Activated CD4-positive, alpha-beta T cell treated with anti-CD3 and anti-CD28 coated beads, Interleukin-2, amount 10 ng/mL, durations not matched to agents 24 days and 14 days (primary cell): ENCODE measurements at regions not wholly inside any gene's neighbourhood (a gene's known extent, or its start where the extent isn't known, plus 50 kb on each side); places are given as distances from the start of the nearest gene placed in this dataset.
"Not testable (repeated sequence)": the region's sequence is repeated elsewhere in the genome, so short reads cannot be mapped to it uniquely, and the experiment has no call there.

ENCODE experiments used
- DNase-seq: peaks from one replicate; pipeline ENCODE4 v3.0.0; 2022
- H3K27ac Mint-ChIP-seq: one replicate; pipeline ENCODE4 v1.8.0; 2022; ENCODE audit warnings: mild to moderate bottlenecking, mixed read lengths
- H3K27me3 Mint-ChIP-seq: one replicate; pipeline ENCODE4 v1.8.0; 2022; ENCODE audit warnings: mixed read lengths
- H3K36me3 Mint-ChIP-seq: one replicate; pipeline ENCODE4 v1.8.0; 2022; ENCODE audit warnings: low read depth, mild to moderate bottlenecking, mixed read lengths
- H3K4me1 Mint-ChIP-seq: one replicate; pipeline ENCODE4 v1.8.0; 2021; ENCODE audit warnings: mixed read lengths
- H3K4me3 Mint-ChIP-seq: one replicate; pipeline ENCODE4 v1.8.0; 2022; ENCODE audit warnings: mild to moderate bottlenecking, moderate library complexity, mixed read lengths
- H3K9me3 Mint-ChIP-seq: one replicate; pipeline ENCODE4 v1.8.0; 2021; ENCODE audit warnings: mixed read lengths
- intact Hi-C: fragments of 100-400 bp; cut with micrococcal nuclease; formaldehyde crosslinking; loops from one replicate; pipeline ENCODE4 v1.15.1; 2023

DNA sequence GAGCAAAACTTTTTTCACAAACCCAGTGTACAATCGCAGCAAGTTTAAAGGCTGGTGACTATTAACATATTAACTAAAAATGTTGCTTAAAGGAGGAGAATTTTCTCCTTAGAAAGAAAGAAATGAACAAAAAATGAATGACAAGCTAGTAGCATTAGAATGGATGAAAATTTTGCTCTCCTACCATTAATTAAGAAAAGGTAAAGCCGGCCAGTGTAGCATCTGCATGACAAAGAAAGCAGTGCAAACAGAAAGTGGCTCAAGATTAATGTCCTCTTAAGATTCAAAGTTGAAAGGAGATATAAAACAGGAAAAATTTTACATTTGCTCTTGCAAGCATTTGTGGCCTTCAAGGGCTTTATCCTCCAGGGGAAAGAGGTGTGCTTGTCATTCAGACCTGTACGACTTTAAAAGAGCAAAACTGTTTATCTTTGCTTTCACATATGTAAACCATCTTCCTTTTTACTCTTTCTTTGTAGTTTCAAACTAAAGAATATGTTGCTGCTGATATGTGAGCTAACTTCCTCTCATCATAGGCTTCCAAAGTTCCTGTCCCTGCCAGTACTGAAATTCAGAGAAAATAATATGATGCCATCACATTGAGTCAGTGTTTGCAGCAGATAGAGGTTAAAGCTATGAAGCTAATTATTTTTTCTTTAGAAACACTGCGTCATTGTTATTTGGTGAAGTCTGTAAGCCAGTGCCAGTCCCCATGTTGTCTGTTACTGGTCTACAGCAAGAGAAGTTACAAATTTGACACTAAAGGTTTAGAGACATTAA lies 439.1 kb upstream of the GRM7 start:
- H3K27ac Mint-ChIP-seq = no peak overlapping the region
- H3K27me3 Mint-ChIP-seq = no peaks in the 10 kb centered on the region
- intact Hi-C loops = no loop called here
- H3K9me3 Mint-ChIP-seq = peaks cover 9% of the 10 kb centered on the region
- no peak overlapping the region for H3K4me3 Mint-ChIP-seq
- DNase-seq = no peak
- H3K4me1 Mint-ChIP-seq = no peaks in the 10 kb centered on the region
- no peaks in the 10 kb centered on the region for H3K36me3 Mint-ChIP-seq

- DNase-seq = no peak
- no peaks in the 10 kb centered on the region for H3K36me3 Mint-ChIP-seq
- intact Hi-C loops = no loop called here
- peaks cover 9% of the 10 kb centered on the region for H3K9me3 Mint-ChIP-seq
- H3K4me1 Mint-ChIP-seq = no peaks in the 10 kb centered on the region
- no peak overlapping the region for H3K27ac Mint-ChIP-seq
- no peak overlapping the region for H3K4me3 Mint-ChIP-seq
- H3K27me3 Mint-ChIP-seq = no peaks in the 10 kb centered on the region
Observed at GRCh38 chr3:6425289-6425820, 435.6 kb upstream of the GRM7 start.

DNA sequence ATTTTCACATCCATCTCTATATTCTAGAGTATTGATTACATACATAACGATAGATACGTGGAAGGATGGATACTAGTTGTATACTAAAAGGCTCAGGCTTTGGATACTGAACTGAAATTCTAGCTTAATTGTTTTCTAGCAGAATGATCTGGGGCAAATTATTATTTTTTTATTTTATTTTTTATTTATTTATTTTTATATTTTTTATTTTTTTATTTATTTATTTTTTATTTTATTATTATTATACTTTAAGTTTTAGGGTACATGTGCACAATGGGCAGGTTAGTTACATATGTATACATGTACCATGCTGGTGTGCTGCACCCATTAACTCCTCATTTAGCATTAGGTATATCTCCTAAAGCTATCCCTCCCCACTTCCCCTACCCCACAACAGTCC lies 432.6 kb upstream of the GRM7 start:
- H3K27me3 Mint-ChIP-seq, H3K9me3 Mint-ChIP-seq, H3K4me3 Mint-ChIP-seq, H3K36me3 Mint-ChIP-seq, intact Hi-C loops, H3K4me1 Mint-ChIP-seq, DNase-seq, H3K27ac Mint-ChIP-seq: not testable (repeated sequence)

DNA sequence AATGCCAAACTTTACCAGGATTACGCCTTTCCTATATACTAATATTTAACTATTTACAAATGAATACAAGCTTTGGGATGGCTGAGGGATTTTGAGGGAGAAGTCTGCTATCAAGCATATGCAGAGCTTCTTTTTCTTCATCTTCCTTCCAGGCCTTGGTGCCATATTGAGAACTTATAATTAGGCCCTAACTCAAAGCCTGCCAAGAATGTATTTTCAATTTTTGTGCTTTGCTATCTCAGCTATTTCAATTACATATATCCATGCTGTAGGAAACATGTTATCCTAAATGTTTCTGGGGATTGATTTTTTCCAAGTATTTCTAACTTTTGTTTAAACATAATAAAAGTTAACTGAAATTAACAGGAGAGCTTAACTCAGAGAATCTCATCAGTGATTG lies 425.0 kb upstream of the GRM7 start:
- H3K27me3 Mint-ChIP-seq = no peaks in the 10 kb centered on the region
- DNase-seq = no peak
- H3K9me3 Mint-ChIP-seq = peaks cover 3% of the 10 kb centered on the region
- H3K4me3 Mint-ChIP-seq = no peak overlapping the region
- no peak overlapping the region for H3K27ac Mint-ChIP-seq
- no peaks in the 10 kb centered on the region for H3K4me1 Mint-ChIP-seq
- intact Hi-C loops = no loop called here
- no peaks in the 10 kb centered on the region for H3K36me3 Mint-ChIP-seq

DNA sequence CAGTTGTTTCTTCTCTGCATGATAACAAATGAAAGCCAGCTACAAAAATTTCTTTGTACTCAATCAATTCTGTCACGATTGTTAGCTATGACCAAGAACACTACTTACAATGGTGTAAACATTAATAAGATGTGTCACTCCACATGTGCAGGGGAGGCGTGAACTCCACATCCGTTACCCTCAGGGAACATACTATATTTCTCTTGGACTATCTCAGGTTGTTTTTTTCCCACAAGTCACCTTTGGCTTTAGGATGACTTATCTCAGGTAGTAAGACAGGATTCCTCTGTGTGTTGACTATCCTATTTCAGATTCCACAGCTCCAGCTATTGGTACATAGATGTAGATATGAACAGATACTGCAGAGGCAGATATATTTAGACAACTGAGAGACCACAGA lies 423.3 kb upstream of the GRM7 start:
- DNase-seq = no peak
- H3K4me3 Mint-ChIP-seq = no peak overlapping the region
- no peaks in the 10 kb centered on the region for H3K4me1 Mint-ChIP-seq
- H3K9me3 Mint-ChIP-seq = peaks cover 3% of the 10 kb centered on the region
- H3K27me3 Mint-ChIP-seq = no peaks in the 10 kb centered on the region
- H3K27ac Mint-ChIP-seq = no peak overlapping the region
- intact Hi-C loops = no loop called here
- H3K36me3 Mint-ChIP-seq = no peaks in the 10 kb centered on the region

- no peaks in the 10 kb centered on the region for H3K36me3 Mint-ChIP-seq
- no peaks in the 10 kb centered on the region for H3K27me3 Mint-ChIP-seq
- no peak for DNase-seq
- no peaks in the 10 kb centered on the region for H3K4me1 Mint-ChIP-seq
- intact Hi-C loops = no loop called here
- peaks cover 3% of the 10 kb centered on the region for H3K9me3 Mint-ChIP-seq
- no peak overlapping the region for H3K4me3 Mint-ChIP-seq
- H3K27ac Mint-ChIP-seq = no peak overlapping the region
Observed at GRCh38 chr3:6438031-6438430, 422.9 kb upstream of the GRM7 start.

- intact Hi-C loops = no loop called here
- no peaks in the 10 kb centered on the region for H3K27me3 Mint-ChIP-seq
- H3K9me3 Mint-ChIP-seq = peaks cover 3% of the 10 kb centered on the region
- H3K4me1 Mint-ChIP-seq = no peaks in the 10 kb centered on the region
- H3K36me3 Mint-ChIP-seq = no peaks in the 10 kb centered on the region
- H3K27ac Mint-ChIP-seq = no peak overlapping the region
- H3K4me3 Mint-ChIP-seq = no peak overlapping the region
- DNase-seq = no peak
Observed at GRCh38 chr3:6439226-6439625, 421.7 kb upstream of the GRM7 start.

GRCh38 chr3:6439824-6440223 lies 421.1 kb upstream of the GRM7 start:
- Mint-ChIP-seq H3K36me3 (no peaks in the 10 kb centered on the region), H3K9me3 (peaks cover 5% of the 10 kb centered on the region), H3K4me1 (no peaks in the 10 kb centered on the region), H3K27me3 (no peaks in the 10 kb centered on the region), H3K27ac (no peak overlapping the region), H3K4me3 (no peak overlapping the region)
- no peak for DNase-seq
- intact Hi-C loops = no loop called here

DNA sequence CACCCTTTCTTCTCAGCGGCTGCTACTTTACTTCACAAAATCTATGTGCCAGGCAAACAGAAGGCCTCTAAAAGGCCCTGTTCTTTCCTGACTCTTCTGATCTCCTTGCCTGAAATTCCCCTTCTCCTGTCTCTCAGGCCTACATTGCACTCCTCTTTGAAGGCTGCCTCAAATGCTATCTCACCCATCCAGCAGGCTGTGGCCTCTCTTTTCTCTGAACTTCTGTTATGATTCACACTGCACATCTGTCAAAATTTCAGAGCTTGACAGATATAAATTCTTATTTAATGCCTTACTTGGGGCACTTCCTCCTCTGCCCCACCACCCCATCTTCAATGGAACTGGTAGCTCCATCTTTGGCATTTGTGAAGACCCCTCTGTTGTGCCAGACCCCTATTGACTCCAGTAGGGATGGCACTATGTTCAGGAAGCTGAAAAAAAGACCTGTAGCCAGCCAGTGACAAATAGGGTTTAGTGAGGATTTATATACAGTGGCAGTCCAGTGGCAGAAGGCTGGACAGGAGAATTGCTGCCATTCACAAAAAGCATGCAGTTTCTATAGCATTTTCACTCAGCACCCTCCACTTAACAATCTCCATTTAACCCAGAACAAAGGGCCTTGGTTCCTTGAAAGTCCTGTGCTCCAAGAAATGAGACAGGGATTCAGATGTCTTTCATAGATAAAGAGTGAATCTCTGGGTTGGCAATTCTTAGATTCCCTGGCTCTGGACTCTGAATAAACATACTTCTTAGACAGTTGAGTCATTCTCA lies 415.8 kb upstream of the GRM7 start:
- H3K4me3 Mint-ChIP-seq = no peak overlapping the region
- peaks cover 6% of the 10 kb centered on the region for H3K9me3 Mint-ChIP-seq
- intact Hi-C loops = no loop called here
- H3K4me1 Mint-ChIP-seq = no peaks in the 10 kb centered on the region
- H3K27ac Mint-ChIP-seq = no peak overlapping the region
- H3K27me3 Mint-ChIP-seq = no peaks in the 10 kb centered on the region
- DNase-seq = no peak
- H3K36me3 Mint-ChIP-seq = no peaks in the 10 kb centered on the region

DNA sequence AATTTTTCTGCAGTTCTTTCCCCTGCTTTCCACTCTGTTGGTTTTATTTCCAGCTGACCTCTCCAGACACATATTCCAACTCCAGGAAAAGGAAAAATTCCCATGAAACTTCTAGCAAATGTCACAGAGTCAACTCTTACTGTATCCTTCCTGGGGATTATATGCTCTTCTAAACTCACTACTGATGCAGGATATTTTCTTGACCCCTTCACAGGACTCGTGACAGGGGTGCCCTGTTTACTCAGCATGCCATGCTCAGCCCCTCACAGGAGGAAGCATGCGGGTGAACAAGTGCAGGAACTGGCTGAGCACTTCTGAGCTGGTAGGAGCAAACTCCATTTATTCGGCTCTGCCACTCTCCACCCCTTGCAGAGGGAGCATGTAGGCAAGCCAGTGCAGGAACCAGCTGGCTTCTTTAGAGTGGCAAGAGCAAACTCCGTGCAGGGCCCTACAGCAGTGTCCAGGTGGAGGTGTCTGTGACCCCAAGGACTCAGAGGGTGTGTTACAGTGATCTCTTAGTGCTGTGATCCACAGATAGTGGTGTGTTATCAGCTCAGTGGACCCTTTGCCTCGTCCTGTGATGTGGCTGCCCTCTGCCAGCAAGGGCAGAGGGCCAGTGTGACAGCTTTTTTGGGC lies 413.6 kb upstream of the GRM7 start:
- no peak overlapping the region for H3K4me3 Mint-ChIP-seq
- peaks cover 6% of the 10 kb centered on the region for H3K9me3 Mint-ChIP-seq
- no peaks in the 10 kb centered on the region for H3K4me1 Mint-ChIP-seq
- no peak overlapping the region for H3K27ac Mint-ChIP-seq
- DNase-seq = no peak
- no peaks in the 10 kb centered on the region for H3K27me3 Mint-ChIP-seq
- intact Hi-C loops = no loop called here
- H3K36me3 Mint-ChIP-seq = no peaks in the 10 kb centered on the region

- Mint-ChIP-seq H3K36me3 (no peaks in the 10 kb centered on the region), H3K27ac (no peak overlapping the region)
- intact Hi-C loops = no loop called here
Observed at GRCh38 chr3:6448011-6448410, 412.9 kb upstream of the GRM7 start.

GRCh38 chr3:6449099-6449498 lies 411.8 kb upstream of the GRM7 start:
- Mint-ChIP-seq H3K27ac (no peak overlapping the region), H3K9me3 (peaks cover 6% of the 10 kb centered on the region), H3K27me3 (no peaks in the 10 kb centered on the region), H3K4me1 (no peaks in the 10 kb centered on the region), H3K4me3 (no peak overlapping the region), H3K36me3 (no peaks in the 10 kb centered on the region)
- intact Hi-C loops = no loop called here
- no peak for DNase-seq

More at GRCh38 chr3:6448011-6448410, 412.9 kb upstream of the GRM7 start:
- Mint-ChIP-seq H3K4me3 (no peak overlapping the region), H3K27me3 (no peaks in the 10 kb centered on the region), H3K9me3 (peaks cover 6% of the 10 kb centered on the region), H3K4me1 (no peaks in the 10 kb centered on the region)
- DNase-seq = no peak

- H3K4me3 Mint-ChIP-seq = no peak overlapping the region
- H3K36me3 Mint-ChIP-seq = no peaks in the 10 kb centered on the region
- H3K27ac Mint-ChIP-seq = no peak overlapping the region
- no peaks in the 10 kb centered on the region for H3K27me3 Mint-ChIP-seq
- no peaks in the 10 kb centered on the region for H3K9me3 Mint-ChIP-seq
- H3K4me1 Mint-ChIP-seq = no peaks in the 10 kb centered on the region
- intact Hi-C loops = no loop called here
- no peak for DNase-seq
Observed at GRCh38 chr3:6452974-6453373, 407.9 kb upstream of the GRM7 start.

DNA sequence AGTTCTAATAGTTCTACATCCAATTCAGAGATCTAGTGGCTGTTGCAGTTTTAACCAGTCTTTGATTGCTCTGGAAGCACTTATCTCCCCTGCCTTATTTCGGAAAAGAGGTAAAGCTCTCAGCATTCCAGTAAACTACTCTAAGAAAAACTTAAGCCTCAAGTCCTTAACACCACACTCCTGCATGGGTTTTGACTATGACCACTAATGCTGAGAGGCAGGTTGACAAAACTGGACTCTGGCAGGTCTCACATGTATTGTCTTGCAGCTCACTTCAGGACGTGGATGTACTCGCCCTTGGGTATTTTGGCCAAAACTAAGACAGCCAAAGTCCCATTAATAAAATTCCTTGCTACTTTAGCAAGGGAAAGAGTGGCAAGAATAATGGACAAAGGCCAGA lies 405.9 kb upstream of the GRM7 start:
- no peak for DNase-seq
- H3K36me3 Mint-ChIP-seq = no peaks in the 10 kb centered on the region
- no peaks in the 10 kb centered on the region for H3K4me1 Mint-ChIP-seq
- H3K27me3 Mint-ChIP-seq = no peaks in the 10 kb centered on the region
- intact Hi-C loops = no loop called here
- H3K9me3 Mint-ChIP-seq = no peaks in the 10 kb centered on the region
- no peak overlapping the region for H3K27ac Mint-ChIP-seq
- H3K4me3 Mint-ChIP-seq = no peak overlapping the region
